Right forelimb (tissue), 1 donor: ENCODE measurements at regions not wholly inside any gene's neighbourhood (a gene's known extent, or its start where the extent isn't known, plus 50 kb on each side); places are given as distances from the start of the nearest gene placed in this dataset.

Experiments used
- DNase-seq: peaks from one replicate; pipeline ENCODE4 v3.0.0-alpha.2; 2018

- no peak for DNase-seq
Observed at GRCh38 chr2:117679952-117680351, 134.5 kb upstream of the DDX18 start.

GRCh38 chr2:117684919-117685318 lies 129.6 kb upstream of the DDX18 start:
- no peak for DNase-seq

GRCh38 chr2:117686699-117687098 lies 127.8 kb upstream of the DDX18 start:
- no peak for DNase-seq

- DNase-seq, result no peak
Observed at GRCh38 chr2:117691595-117691994, 122.9 kb upstream of the DDX18 start.

- no peak for DNase-seq
Observed at GRCh38 chr2:117692001-117692763, 122.3 kb upstream of the DDX18 start.

GRCh38 chr2:117693154-117693553 lies 121.3 kb upstream of the DDX18 start:
- no peak for DNase-seq

GRCh38 chr2:117693651-117694050 lies 120.8 kb upstream of the DDX18 start:
- DNase-seq, result no peak

GRCh38 chr2:117698287-117698686 lies 116.2 kb upstream of the DDX18 start:
- no peak for DNase-seq

- DNase-seq, result no peak
Observed at GRCh38 chr2:117698819-117699218, 115.7 kb upstream of the DDX18 start.

GRCh38 chr2:117700471-117700870 lies 114.0 kb upstream of the DDX18 start:
- no peak for DNase-seq

GRCh38 chr2:117701365-117701764 lies 113.1 kb upstream of the DDX18 start:
- no peak for DNase-seq

GRCh38 chr2:117702098-117702497 lies 112.4 kb upstream of the DDX18 start:
- no peak for DNase-seq

GRCh38 chr2:117703858-117704257 lies 110.6 kb upstream of the DDX18 start:
- no peak for DNase-seq

GRCh38 chr2:117704818-117705217 lies 109.7 kb upstream of the DDX18 start:
- no peak for DNase-seq

- DNase-seq, result no peak
Observed at GRCh38 chr2:117707874-117708273, 106.6 kb upstream of the DDX18 start.

GRCh38 chr2:117712684-117713083 lies 101.8 kb upstream of the DDX18 start:
- no peak for DNase-seq

- DNase-seq, result no peak
Observed at GRCh38 chr2:117714110-117714509, 100.4 kb upstream of the DDX18 start.

- no peak for DNase-seq
Observed at GRCh38 chr2:117714745-117715417, 99.6 kb upstream of the DDX18 start.

GRCh38 chr2:117716505-117716904 lies 98.0 kb upstream of the DDX18 start:
- DNase-seq, result no peak

- DNase-seq, result no peak
Observed at GRCh38 chr2:117717072-117717471, 97.4 kb upstream of the DDX18 start.

- DNase-seq, result no peak
Observed at GRCh38 chr2:117718048-117718447, 96.4 kb upstream of the DDX18 start.

- DNase-seq, result no peak
Observed at GRCh38 chr2:117720765-117721164, 93.7 kb upstream of the DDX18 start.

GRCh38 chr2:117723483-117723882 lies 91.0 kb upstream of the DDX18 start:
- no peak for DNase-seq

- DNase-seq, result no peak
Observed at GRCh38 chr2:117723888-117724434, 90.5 kb upstream of the DDX18 start.
